ENCODE measurements at regions not wholly inside any gene's neighbourhood (a gene's known extent, or its start where the extent isn't known, plus 50 kb on each side); places are given as distances from the start of the nearest gene placed in this dataset.
"Not testable (repeated sequence)": the region's sequence is repeated elsewhere in the genome, so short reads cannot be mapped to it uniquely, and the experiment has no call there.

DNA sequence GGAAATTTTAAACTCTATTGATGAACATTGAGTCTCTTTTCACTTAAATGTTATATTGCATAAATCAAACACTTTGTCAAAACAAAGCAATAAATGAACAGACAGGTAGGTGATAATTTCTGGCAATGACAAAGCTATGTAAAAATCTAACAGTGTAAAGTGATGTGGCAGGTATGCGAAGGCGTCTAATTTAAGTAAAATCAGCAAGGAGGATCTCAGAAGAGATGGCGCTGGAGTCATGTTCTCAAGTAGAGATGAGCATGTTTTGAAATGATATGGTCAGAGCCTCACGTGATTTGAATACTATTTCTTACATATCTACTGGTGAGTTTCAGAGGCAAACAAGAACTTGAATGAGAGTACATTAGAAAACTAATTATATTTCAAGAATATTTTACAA, 204.0 kb upstream of the FRG1 start:
- TF ChIP-seq, protein P1, sequence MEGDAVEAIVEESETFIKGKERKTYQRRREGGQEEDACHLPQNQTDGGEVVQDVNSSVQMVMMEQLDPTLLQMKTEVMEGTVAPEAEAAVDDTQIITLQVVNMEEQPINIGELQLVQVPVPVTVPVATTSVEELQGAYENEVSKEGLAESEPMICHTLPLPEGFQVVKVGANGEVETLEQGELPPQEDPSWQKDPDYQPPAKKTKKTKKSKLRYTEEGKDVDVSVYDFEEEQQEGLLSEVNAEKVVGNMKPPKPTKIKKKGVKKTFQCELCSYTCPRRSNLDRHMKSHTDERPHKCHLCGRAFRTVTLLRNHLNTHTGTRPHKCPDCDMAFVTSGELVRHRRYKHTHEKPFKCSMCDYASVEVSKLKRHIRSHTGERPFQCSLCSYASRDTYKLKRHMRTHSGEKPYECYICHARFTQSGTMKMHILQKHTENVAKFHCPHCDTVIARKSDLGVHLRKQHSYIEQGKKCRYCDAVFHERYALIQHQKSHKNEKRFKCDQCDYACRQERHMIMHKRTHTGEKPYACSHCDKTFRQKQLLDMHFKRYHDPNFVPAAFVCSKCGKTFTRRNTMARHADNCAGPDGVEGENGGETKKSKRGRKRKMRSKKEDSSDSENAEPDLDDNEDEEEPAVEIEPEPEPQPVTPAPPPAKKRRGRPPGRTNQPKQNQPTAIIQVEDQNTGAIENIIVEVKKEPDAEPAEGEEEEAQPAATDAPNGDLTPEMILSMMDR (IDR thresholded peaks at IDR 0.05 in 8 of 11, conservative IDR thresholded peaks at IDR 0.05 in 3 of 11): not testable (repeated sequence)
- not testable (repeated sequence) for TF ChIP-seq POLR2A, POLR2AphosphoS5 (IDR thresholded peaks at IDR 0.05)

All from spleen (tissue), 7 donors.